HG03571 (cell line): ENCODE measurements at regions not wholly inside any gene's neighbourhood (a gene's known extent, or its start where the extent isn't known, plus 50 kb on each side); places are given as distances from the start of the nearest gene placed in this dataset.

Experiments used
- ATAC-seq: cut with Tn5 transposase; IDR thresholded peaks from one replicate; pipeline ENCODE4 v1.9.1; 2021; ENCODE audit not compliant: unreplicated experiment

- ATAC-seq = no peak
These were observed 112.9 kb upstream of the ACTBL2 start for GRCh38 chr5:57595523-57595991.

GRCh38 chr5:57594436-57594835 is 111.8 kb upstream of the ACTBL2 start:
- no peak for ATAC-seq

GRCh38 chr5:57592236-57592635 is 109.6 kb upstream of the ACTBL2 start:
- ATAC-seq = no peak

- no peak for ATAC-seq
These were observed 104.0 kb upstream of the ACTBL2 start for GRCh38 chr5:57586649-57587048.

- ATAC-seq = no peak
These were observed 100.0 kb upstream of the ACTBL2 start for GRCh38 chr5:57582578-57583070.

GRCh38 chr5:57581772-57582171 is 99.2 kb upstream of the ACTBL2 start:
- no peak for ATAC-seq

GRCh38 chr5:57581222-57581621 is 98.6 kb upstream of the ACTBL2 start:
- ATAC-seq = no peak

GRCh38 chr5:57577432-57578175 is 95.0 kb upstream of the ACTBL2 start:
- ATAC-seq = no peak

GRCh38 chr5:57576317-57576716 is 93.7 kb upstream of the ACTBL2 start:
- no peak for ATAC-seq

- ATAC-seq = no peak
These were observed 93.2 kb upstream of the ACTBL2 start for GRCh38 chr5:57575839-57576238.

GRCh38 chr5:57572461-57572860 is 89.8 kb upstream of the ACTBL2 start:
- ATAC-seq = no peak

- no peak for ATAC-seq
These were observed 87.0 kb upstream of the ACTBL2 start for GRCh38 chr5:57569601-57570000.

- ATAC-seq = no peak
These were observed 85.5 kb upstream of the ACTBL2 start for GRCh38 chr5:57568136-57568535.

GRCh38 chr5:57566914-57567313 is 84.3 kb upstream of the ACTBL2 start:
- ATAC-seq = no peak

- ATAC-seq = no peak
These were observed 78.7 kb upstream of the ACTBL2 start for GRCh38 chr5:57561231-57561842.

- ATAC-seq = no peak
These were observed 76.6 kb upstream of the ACTBL2 start for GRCh38 chr5:57559110-57559635.

- no peak for ATAC-seq
These were observed 69.4 kb upstream of the ACTBL2 start for GRCh38 chr5:57552033-57552432.

GRCh38 chr5:57551251-57551650 is 68.6 kb upstream of the ACTBL2 start:
- no peak for ATAC-seq

- ATAC-seq = no peak
These were observed 67.5 kb upstream of the ACTBL2 start for GRCh38 chr5:57550132-57550531.

- no peak for ATAC-seq
These were observed 67.0 kb upstream of the ACTBL2 start for GRCh38 chr5:57549566-57549965.

GRCh38 chr5:57540823-57541222 is 58.2 kb upstream of the ACTBL2 start:
- no peak for ATAC-seq

- ATAC-seq = no peak
These were observed 56.7 kb upstream of the ACTBL2 start for GRCh38 chr5:57539281-57539701.
